ENCODE measurements at regions not wholly inside any gene's neighbourhood (a gene's known extent, or its start where the extent isn't known, plus 50 kb on each side); places are given as distances from the start of the nearest gene placed in this dataset.

- no peak for DNase-seq
Measured at GRCh38 chr6:9507136-9507895, 907.6 kb downstream of the TFAP2A start.

- DNase-seq = no peak
Measured at GRCh38 chr6:9504191-9504590, 910.7 kb downstream of the TFAP2A start.

- no peak for DNase-seq
Measured at GRCh38 chr6:9503111-9503761, 911.6 kb downstream of the TFAP2A start.

GRCh38 chr6:9499709-9500108 is 915.2 kb downstream of the TFAP2A start:
- DNase-seq = no peak

GRCh38 chr6:9496837-9497236 is 918.0 kb downstream of the TFAP2A start:
- DNase-seq = no peak

DNA sequence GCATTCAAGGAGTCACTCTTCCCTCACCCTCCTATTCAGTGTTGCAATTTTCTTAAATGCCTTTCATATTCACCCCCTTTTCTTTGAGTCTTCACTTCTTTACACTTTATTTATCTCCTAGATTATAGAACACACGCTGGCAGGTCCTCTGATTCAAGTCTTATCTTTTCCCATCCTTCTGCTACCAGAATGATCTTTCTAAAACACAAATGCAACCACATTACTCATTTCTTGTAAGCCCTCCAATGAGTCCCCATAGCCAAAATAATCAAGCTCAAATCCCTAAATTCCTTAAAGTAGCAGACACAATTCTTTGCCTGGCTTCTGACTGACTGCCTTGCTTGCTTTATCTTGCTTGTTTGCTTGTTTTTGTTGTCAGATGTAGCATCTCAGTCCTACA is 920.0 kb downstream of the TFAP2A start:
- DNase-seq = no peak

- no peak for DNase-seq
Measured at GRCh38 chr6:9492790-9493189, 922.1 kb downstream of the TFAP2A start.

DNA sequence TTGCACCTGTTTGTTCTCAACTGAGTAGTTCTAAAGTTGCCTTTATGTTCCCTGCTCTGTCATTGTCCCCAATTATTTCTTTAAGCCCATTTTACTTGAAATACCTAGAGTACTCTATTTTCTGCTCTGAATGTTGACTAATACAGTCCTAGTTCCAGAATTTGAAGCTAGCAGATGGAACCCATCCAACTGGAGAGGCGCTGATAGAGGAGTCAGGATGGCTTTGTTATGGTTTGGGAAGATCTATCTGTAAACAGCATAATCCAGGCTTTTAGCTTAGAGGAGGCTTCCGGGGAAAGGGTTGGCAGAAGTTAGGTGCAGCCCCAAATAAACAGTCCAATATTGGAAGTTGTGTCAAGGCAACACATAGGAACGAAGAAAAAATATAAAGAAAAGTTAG is 927.7 kb downstream of the TFAP2A start:
- DNase-seq = no peak

DNA sequence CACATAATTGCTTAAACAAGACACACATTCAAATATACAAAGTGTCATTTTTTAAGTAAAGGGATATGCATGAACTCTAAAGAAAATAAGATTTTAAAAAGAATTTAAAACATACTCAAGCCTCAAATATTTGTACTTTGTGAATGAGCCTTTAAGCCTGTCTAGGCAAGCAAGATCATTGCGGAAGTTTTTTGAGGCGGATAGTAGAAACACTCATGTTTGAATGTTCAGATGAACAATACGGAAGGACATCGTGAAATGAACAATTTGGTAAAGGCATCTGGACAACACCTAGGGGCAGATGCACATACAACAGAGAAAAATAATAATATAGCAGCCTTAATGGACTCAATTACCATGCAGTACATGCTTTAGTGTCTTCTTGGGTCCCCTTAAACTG is 928.9 kb downstream of the TFAP2A start:
- no peak for DNase-seq

DNA sequence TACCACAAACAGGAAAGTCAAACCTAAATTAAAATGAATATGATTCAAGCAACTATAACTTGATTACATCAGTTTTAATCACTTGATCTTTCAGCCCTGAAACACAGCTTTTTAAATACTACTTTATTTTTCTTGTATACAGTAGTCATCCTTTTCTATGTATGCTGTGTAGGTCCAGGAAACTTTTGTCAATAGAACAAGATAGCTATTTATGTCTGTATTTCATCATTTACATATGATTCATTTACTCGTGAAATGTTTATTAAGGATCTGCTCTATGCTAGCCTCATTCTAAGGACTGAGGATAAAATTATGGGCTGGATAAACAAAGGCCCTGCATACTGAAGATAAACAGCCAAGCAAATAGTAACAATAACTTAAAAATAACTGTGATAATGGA is 930.2 kb downstream of the TFAP2A start:
- no peak for DNase-seq

- DNase-seq = no peak
Measured at GRCh38 chr6:9484091-9484490, 930.8 kb downstream of the TFAP2A start.

DNA sequence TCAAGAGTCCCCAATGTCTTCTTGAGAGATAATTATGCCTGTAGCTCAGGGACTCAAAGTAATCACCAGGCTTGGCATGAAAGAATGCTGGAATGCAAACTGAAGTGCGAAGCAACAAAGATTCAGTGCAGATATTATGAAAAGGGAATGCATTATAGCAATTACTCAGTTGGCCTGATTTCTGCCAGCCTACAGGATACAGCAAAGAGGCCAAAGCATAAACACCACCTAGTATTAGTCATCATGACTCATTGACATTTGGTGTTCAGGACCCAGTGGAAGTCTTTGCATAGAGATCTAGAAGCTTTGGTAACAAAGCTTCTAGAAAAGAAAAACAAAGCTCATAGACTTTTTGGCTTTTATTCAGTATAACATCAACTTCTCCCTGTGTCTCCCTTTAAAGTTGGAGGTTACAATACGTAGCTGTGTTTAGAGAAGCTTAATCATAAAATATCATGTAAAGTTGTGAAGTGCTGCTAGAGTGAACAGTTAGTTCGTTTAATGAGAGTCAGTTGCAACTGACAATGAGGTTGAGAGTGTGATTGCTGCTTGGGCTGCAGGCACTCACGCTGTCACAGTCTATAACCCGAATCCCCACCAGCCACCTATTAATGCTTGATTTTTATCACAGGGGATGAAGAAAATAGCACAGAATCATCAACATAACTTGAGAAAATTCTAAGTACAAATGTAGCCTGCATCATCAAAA is 932.7 kb downstream of the TFAP2A start:
- DNase-seq = no peak

- no peak for DNase-seq
Measured at GRCh38 chr6:9481292-9482029, 933.4 kb downstream of the TFAP2A start.

GRCh38 chr6:9468277-9468676 is 946.6 kb downstream of the TFAP2A start:
- DNase-seq = no peak

DNA sequence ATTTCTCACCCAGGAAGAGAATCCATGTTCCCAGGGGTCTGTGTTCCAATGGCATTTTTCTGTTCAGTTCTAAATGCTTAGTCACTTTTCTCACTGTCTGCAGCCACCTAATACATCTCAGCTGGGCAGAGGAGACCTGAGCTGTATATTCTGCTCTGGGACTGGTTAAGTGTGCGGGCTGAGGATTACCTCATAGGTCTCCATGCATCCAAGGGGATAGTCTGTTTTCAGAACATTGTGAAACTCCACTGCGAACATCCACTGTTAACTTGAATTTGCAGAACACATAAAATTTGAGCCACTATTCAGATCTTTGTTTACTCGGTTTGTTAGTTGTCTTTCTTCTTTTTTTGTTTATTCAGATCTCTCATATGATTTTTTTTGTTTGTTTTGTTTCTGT is 947.1 kb downstream of the TFAP2A start:
- DNase-seq = no peak

- DNase-seq = no peak
Measured at GRCh38 chr6:9464583-9464982, 950.3 kb downstream of the TFAP2A start.

DNA sequence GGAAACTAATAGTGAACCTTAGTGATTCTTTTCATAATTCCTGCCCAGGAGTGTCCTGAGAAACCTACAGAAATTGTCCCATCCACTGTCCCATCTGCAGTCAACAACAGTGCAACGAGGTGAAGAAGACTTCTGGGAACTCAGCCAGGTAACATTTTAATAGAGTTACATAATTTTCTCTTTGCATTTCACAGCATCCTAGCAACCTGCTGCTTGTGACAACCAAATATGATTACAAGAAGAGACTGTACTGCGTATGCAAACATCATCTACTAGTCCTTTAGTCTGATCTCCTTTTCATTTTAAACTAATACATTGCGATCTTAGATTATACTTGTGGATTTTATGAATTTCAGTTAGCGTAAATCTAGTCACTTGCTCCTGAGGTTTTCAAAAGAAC is 951.6 kb downstream of the TFAP2A start:
- no peak for DNase-seq

DNA sequence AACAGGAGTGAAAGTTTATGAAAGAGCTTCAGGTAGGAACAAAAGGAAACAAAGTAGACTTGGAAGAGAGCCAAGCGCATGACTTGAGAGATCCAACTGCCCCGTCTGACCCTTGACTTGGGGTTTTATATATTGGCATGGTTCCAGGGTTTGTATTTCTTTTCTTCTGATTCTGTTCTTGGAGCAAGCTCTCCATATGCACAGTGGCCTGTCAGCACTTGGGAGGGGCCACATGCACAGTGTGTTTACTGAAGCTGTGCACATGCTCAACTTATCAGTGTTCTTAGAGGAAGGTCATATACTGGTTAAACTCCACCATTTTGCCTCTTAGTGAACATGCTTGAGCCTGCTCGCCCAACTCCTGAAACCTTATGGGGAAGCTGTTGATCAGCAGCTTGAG is 953.7 kb downstream of the TFAP2A start:
- no peak for DNase-seq

- DNase-seq = no peak
Measured at GRCh38 chr6:9458424-9458823, 956.5 kb downstream of the TFAP2A start.

DNA sequence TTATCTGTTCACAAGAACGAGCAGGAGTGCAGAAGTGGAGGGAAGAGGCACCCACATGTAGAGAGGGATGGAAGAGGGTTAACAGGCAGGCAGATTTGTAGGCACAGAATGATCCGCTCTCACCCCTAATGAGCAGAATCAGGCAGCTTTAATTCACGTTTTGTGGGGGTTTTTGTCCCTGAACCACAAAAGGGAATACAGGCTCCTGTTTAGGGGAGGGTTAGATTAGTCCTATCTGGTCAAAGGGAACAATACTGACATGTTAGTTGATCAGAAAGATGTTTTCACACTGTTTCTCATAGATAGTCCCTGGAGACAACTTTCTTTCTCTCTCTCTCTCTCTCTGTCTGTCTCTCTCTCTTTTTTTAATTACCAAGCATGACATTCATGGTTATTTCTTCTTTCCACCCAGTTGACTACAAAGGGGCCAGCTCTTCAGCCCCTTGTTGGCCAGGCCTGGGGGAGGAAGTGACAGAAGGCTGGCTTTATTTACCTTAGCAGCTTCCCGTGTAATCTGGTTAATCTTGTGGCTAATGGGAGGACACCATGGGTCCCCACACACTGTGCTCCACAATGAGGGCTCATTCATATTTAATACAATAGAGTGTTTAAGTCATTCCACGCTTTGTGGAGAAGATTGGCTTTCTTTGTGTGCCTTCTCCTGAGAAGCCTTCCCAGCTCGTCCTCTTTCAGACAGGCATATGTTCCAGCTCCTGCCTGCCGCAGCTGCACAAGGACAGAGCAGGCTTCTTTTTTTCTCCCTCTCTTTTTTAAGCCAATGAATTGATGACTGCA is 958.8 kb downstream of the TFAP2A start:
- DNase-seq = no peak

- no peak for DNase-seq
Measured at GRCh38 chr6:9439621-9440330, 975.1 kb downstream of the TFAP2A start.

DNA sequence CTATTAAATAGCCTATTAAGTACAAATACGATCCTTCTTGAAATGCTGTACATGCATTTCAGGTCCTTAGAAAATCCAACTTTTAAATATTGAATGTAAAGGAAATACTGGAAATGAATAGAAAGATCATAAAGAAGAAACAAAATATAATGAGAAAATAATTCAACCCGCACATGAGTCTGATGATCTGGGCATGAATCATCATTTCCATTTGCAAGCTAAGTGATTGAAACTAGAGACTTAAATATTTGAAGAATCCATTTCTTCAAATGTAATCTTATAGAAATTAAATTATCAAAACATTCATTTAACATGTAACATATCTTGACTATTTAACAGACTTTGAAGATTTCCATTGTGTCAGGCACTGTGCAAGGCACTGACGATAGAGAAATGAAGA is 977.0 kb downstream of the TFAP2A start:
- DNase-seq = no peak

Measured in stimulated activated naive CD4-positive, alpha-beta T cell treated with Interleukin-2 at 50 U/mL for 16 hours (primary cell).